H1 (cell line): ENCODE measurements at regions not wholly inside any gene's neighbourhood (a gene's known extent, or its start where the extent isn't known, plus 50 kb on each side); places are given as distances from the start of the nearest gene placed in this dataset.

Experiments used
- RFX5 ChIP-seq: IDR thresholded peaks from 2 replicates; pipeline ENCODE4 v1.6.1; 2011; ENCODE audit warnings: low read depth, low read length, improper control_type of control experiment, borderline replicate concordance
- TF ChIP-seq, protein P1 (sequence below), 3 experiments: IDR thresholded peaks; 1 replicate in 2 of 3; 2 replicates in 1 of 3; pipeline versions ENCODE4 v1.5.1 to v1.6.1; 2011; ENCODE audit warnings: low read length in 3 of 3, mild to moderate bottlenecking in 3 of 3, inconsistent platforms in 2 of 3, low read depth in 1 of 3, moderate library complexity in 1 of 3; ENCODE audit not compliant: insufficient read depth in 1 of 3; ENCODE audit errors: control extremely low read depth in 1 of 3

DNA sequence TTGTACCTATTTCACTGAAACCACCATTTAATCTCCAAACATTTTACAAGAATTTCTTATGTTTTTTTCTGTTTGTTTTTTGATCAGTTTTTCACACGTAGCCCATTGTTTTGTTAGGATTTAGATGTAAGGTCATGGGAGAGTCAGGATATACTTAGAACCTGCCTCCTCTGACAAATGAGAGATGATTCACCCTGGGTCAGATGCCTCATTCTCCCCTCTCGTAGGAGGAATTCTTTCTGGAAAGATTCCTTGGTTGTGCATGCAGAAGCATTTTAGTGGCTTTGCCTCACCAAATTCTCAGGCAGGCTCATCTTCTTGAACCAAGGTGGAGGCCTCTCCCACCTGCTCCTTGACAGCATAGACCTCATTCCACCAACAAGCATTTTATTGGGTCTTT lies 599.3 kb downstream of the SPRY1 start:
- TF ChIP-seq, protein P1, sequence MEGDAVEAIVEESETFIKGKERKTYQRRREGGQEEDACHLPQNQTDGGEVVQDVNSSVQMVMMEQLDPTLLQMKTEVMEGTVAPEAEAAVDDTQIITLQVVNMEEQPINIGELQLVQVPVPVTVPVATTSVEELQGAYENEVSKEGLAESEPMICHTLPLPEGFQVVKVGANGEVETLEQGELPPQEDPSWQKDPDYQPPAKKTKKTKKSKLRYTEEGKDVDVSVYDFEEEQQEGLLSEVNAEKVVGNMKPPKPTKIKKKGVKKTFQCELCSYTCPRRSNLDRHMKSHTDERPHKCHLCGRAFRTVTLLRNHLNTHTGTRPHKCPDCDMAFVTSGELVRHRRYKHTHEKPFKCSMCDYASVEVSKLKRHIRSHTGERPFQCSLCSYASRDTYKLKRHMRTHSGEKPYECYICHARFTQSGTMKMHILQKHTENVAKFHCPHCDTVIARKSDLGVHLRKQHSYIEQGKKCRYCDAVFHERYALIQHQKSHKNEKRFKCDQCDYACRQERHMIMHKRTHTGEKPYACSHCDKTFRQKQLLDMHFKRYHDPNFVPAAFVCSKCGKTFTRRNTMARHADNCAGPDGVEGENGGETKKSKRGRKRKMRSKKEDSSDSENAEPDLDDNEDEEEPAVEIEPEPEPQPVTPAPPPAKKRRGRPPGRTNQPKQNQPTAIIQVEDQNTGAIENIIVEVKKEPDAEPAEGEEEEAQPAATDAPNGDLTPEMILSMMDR (IDR thresholded peaks at IDR 0.05; ENCODE audit: control extremely low read depth in 1 of 3, insufficient read depth in 1 of 3, low read depth in 1 of 3, low read length in 3 of 3): no peak
- no peak for TF ChIP-seq RFX5
